HG03196 (cell line): ENCODE measurements at regions not wholly inside any gene's neighbourhood (a gene's known extent, or its start where the extent isn't known, plus 50 kb on each side); places are given as distances from the start of the nearest gene placed in this dataset.

Experiments
- ATAC-seq: cut with Tn5 transposase; IDR thresholded peaks from one replicate; pipeline ENCODE4 v1.9.1; 2021; ENCODE audit not compliant: unreplicated experiment

- ATAC-seq, result no peak
Measured at GRCh38 chr10:44301781-44302355, 83.0 kb downstream of the CXCL12 start.

GRCh38 chr10:44300666-44301649 lies 83.9 kb downstream of the CXCL12 start:
- no peak for ATAC-seq

- ATAC-seq, result no peak
Measured at GRCh38 chr10:44298713-44299112, 86.2 kb downstream of the CXCL12 start.

- ATAC-seq, result no peak
Measured at GRCh38 chr10:44297963-44298362, 86.9 kb downstream of the CXCL12 start.

- no peak for ATAC-seq
Measured at GRCh38 chr10:44295644-44296241, 89.2 kb downstream of the CXCL12 start.

- ATAC-seq, result no peak
Measured at GRCh38 chr10:44294726-44295412, 90.0 kb downstream of the CXCL12 start.

GRCh38 chr10:44293842-44294241 lies 91.1 kb downstream of the CXCL12 start:
- ATAC-seq, result no peak

- no peak for ATAC-seq
Measured at GRCh38 chr10:44293306-44293778, 91.6 kb downstream of the CXCL12 start.

GRCh38 chr10:44292390-44293002 lies 92.4 kb downstream of the CXCL12 start:
- no peak for ATAC-seq

GRCh38 chr10:44291091-44291490 lies 93.8 kb downstream of the CXCL12 start:
- no peak for ATAC-seq

- ATAC-seq, result no peak
Measured at GRCh38 chr10:44289125-44289524, 95.8 kb downstream of the CXCL12 start.

- no peak for ATAC-seq
Measured at GRCh38 chr10:44287408-44287807, 97.5 kb downstream of the CXCL12 start.

GRCh38 chr10:44284198-44285084 lies 100.5 kb downstream of the CXCL12 start:
- ATAC-seq, result no peak

- ATAC-seq, result no peak
Measured at GRCh38 chr10:44282626-44283300, 102.1 kb downstream of the CXCL12 start.

GRCh38 chr10:44281662-44282061 lies 103.2 kb downstream of the CXCL12 start:
- no peak for ATAC-seq

- ATAC-seq, result no peak
Measured at GRCh38 chr10:44281089-44281613, 103.7 kb downstream of the CXCL12 start.

- no peak for ATAC-seq
Measured at GRCh38 chr10:44280226-44281014, 104.5 kb downstream of the CXCL12 start.
